Kidney (tissue), 13 donors: ENCODE measurements at regions not wholly inside any gene's neighbourhood (a gene's known extent, or its start where the extent isn't known, plus 50 kb on each side); places are given as distances from the start of the nearest gene placed in this dataset.

ENCODE experiments used
- DNase-seq, 5 donors: peaks; one replicate each; pipeline ENCODE4 v3.0.0-alpha.2; 2013 to 2020
- FAIRE-seq: peaks from 2 replicates; lab custom pipeline; 2012; peaks lifted over from hg19 to GRCh38; lab: Jason Lieb, UNC
- H3K27ac ChIP-seq, 2 donors: one replicate each; pipeline ENCODE4 v1.7.0; 2013; ENCODE audit warnings: low read depth in 2 of 2, low read length in 2 of 2, inconsistent platforms in 1 of 2
- H3K27me3 ChIP-seq: one replicate; pipeline ENCODE4 v1.7.1; 2013; ENCODE audit warnings: low read length, inconsistent platforms; ENCODE audit not compliant: control insufficient read depth, insufficient read depth
- H3K36me3 ChIP-seq, 3 donors: one replicate each; pipeline versions ENCODE4 v1.7.0 to v1.7.1; 2013; ENCODE audit warnings: low read length in 3 of 3, control low read depth in 1 of 3, inconsistent platforms in 1 of 3; ENCODE audit not compliant: insufficient read depth in 3 of 3, control insufficient read depth in 2 of 3
- H3K4me1 ChIP-seq, 3 donors: one replicate each; pipeline versions ENCODE4 v1.7.0 to v1.7.1; 2013; ENCODE audit warnings: low read length in 3 of 3, inconsistent platforms in 1 of 3, low read depth in 1 of 3; ENCODE audit not compliant: control insufficient read depth in 2 of 3, insufficient read depth in 2 of 3
- H3K4me3 ChIP-seq, 3 donors: one replicate each; pipeline versions ENCODE4 v1.7.0 to v1.8.1; 2013; ENCODE audit warnings: low read length in 3 of 3, control low read depth in 1 of 3, inconsistent platforms in 1 of 3
- H3K9ac ChIP-seq, 3 donors: one replicate each; pipeline versions ENCODE4 v1.7.0 to v1.7.1; 2013; ENCODE audit warnings: low read length in 3 of 3, control low read depth in 1 of 3, inconsistent platforms in 1 of 3
- H3K9me3 ChIP-seq, 3 donors: one replicate each; pipeline versions ENCODE4 v1.7.0 to v1.7.1; 2013; ENCODE audit warnings: low read length in 3 of 3, control low read depth in 1 of 3, inconsistent platforms in 1 of 3; ENCODE audit not compliant: control insufficient read depth in 2 of 3, insufficient read depth in 1 of 3
- CTCF ChIP-seq: IDR thresholded peaks from 3 replicates; pipeline ENCODE4 v1.5.1; 2012; ENCODE audit warnings: mild to moderate bottlenecking, moderate library complexity, borderline replicate concordance; ENCODE audit not compliant: insufficient read depth; ENCODE audit errors: extremely low read depth
- intact Hi-C: fragments of 100-400 bp; cut with DNase I; formaldehyde crosslinking; loops from one replicate; pipeline ENCODE4 v1.11.1; 2022
- donor health status: control.
- donor health status: control.
- donor health status: control.
- donor health status: control.
- donor health status: control.
- donor health status: DM: yes; HTN: yes; CAD: no.
- donor health status: Normal renal cell carcinoma (clear cell type).

DNA sequence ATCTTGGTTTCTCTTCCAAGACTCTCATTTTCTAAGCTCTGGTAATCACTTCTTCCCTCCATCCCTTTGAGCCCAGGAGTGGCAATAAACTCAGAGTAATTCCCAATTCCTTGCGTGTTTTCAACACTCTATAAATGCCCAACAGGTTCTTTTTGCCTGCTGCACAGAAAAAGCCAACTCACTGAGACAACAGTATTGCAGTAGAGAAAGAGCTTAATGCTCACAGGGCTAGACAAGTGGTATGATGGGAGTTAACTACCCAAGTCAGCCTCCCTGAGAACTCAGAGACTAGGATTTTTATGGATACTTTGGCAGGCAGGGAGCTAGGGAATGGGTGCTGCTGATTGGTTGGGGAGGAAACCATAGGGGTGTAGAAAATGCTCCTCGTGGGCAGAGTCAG lies 103.4 kb downstream of the MTNR1A start:
- no peak for FAIRE-seq
- Histone ChIP-seq H3K4me3 (no peak overlapping the region), H3K36me3 (no peaks in the 10 kb centered on the region), H3K4me1 (no peaks in the 10 kb centered on the region), H3K9me3 (peaks cover 0 to 25% (median 4%) of the 10 kb centered on the region in 3 donors), H3K27ac (no peak overlapping the region), H3K9ac (no peak overlapping the region), H3K27me3 (no peaks in the 10 kb centered on the region)
- intact Hi-C loops: no loop called here
- DNase-seq: no peak
- TF ChIP-seq CTCF: no peak

DNA sequence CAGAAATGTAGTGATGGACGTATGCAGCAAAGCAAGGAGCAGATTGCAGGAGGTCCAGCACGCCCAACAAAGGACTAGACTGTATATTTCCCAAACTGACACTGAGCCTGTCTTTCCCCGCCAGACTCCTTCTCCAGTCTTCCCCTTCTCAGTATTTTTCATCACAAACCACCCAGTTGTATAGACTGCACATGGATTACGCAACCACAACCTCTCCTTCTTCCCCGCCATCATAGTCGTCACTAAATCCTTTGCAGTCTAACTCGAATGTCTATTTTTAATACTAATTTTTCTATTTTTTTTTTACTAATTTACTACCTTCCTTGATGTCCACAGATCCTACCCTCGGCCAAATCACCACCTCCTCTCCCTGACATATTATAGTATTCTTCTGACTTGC lies 105.4 kb downstream of the MTNR1A start:
- Histone ChIP-seq H3K4me3 (no peak overlapping the region), H3K9ac (no peak overlapping the region), H3K36me3 (no peaks in the 10 kb centered on the region), H3K27ac (no peak overlapping the region), H3K9me3 (peaks cover 0 to 25% (median 4%) of the 10 kb centered on the region in 3 donors), H3K4me1 (no peaks in the 10 kb centered on the region), H3K27me3 (no peaks in the 10 kb centered on the region)
- intact Hi-C loops: no loop called here
- FAIRE-seq (no peak), DNase-seq (no peak)
- no peak for TF ChIP-seq CTCF

DNA sequence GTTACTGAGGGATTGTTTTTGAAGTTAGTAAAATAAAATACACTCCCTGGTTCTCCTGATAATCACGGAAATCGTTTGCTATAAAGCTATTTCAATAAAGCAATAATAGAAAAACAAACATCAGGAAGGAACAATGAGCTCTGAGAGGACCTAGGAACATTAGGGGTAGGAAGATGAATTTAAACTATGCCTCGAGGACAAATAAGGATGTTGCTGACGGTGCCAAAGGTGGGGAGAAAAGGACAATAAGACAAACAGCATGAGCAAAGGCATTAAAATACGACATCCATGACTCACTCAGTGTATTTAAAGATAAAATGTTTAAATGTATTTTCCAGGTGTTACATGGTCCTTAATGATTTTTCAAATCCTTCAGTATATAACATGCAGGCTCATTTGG lies 110.3 kb downstream of the MTNR1A start:
- DNase-seq (no peak), FAIRE-seq (no peak)
- no peak for TF ChIP-seq CTCF
- no peaks in the 10 kb centered on the region for H3K27me3 ChIP-seq
- no peak overlapping the region for H3K4me3 ChIP-seq
- intact Hi-C loops: no loop called here
- H3K27ac ChIP-seq: no peak overlapping the region
- no peaks in the 10 kb centered on the region for H3K4me1 ChIP-seq
- no peaks in the 10 kb centered on the region for H3K9me3 ChIP-seq
- no peak overlapping the region for H3K9ac ChIP-seq
- no peaks in the 10 kb centered on the region for H3K36me3 ChIP-seq

DNA sequence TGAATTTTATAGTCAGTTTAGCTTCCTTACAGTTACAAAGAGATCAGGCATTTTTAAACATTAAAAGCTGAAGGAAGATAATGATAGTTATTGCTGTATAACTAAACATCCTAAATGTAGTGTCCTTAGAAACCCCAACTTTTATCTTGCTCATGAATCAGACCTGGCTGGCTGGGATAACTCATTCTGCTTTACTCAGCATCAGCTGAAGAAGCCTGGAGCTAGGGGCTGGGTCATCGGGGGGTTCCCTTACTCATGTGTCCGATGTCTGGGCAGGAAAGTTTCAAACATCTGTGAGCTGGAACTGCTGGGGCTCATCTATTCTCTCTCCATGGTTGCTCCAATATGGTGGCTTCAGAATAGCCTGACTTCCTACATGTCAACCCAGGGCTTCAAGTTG lies 113.9 kb downstream of the MTNR1A start:
- intact Hi-C loops: no loop called here
- TF ChIP-seq CTCF: no peak
- Histone ChIP-seq H3K4me1 (no peaks in the 10 kb centered on the region), H3K9me3 (peaks cover 0 to 13% (median 0%) of the 10 kb centered on the region in 3 donors), H3K27ac (no peak overlapping the region), H3K27me3 (no peaks in the 10 kb centered on the region), H3K36me3 (no peaks in the 10 kb centered on the region), H3K9ac (no peak overlapping the region), H3K4me3 (no peak overlapping the region)
- DNase-seq: no peak
- FAIRE-seq: no peak
